Esophagus muscularis mucosa (tissue), 4 donors: ENCODE measurements at regions not wholly inside any gene's neighbourhood (a gene's known extent, or its start where the extent isn't known, plus 50 kb on each side); places are given as distances from the start of the nearest gene placed in this dataset.

Source experiments
- EP300 ChIP-seq: sonication (generic); formaldehyde crosslinking; IDR thresholded peaks from one replicate; pipeline ENCODE4 v1.6.1; 2017; ENCODE audit warnings: antibody characterized with exemption
- POLR2A ChIP-seq: fragments of 450-650 bp; IDR thresholded peaks from one replicate; pipeline ENCODE4 v1.6.1; 2017; ENCODE audit warnings: antibody characterized with exemption, moderate library complexity, mild to moderate bottlenecking, low read depth
- POLR2AphosphoS5 ChIP-seq, 2 donors: sonication (generic); formaldehyde crosslinking; IDR thresholded peaks; one replicate each; pipeline ENCODE4 v1.6.1; 2017; ENCODE audit warnings: antibody characterized with exemption in 2 of 2
- TF ChIP-seq, protein P1 (sequence below), 3 experiments: fragments of 200-600 bp in 2 of 3; fragments of 450-650 bp in 1 of 3; sonication (generic) in 2 of 3; IDR thresholded peaks; one replicate each; pipeline ENCODE4 v1.5.1; 2017 to 2019; ENCODE audit warnings: antibody characterized with exemption in 3 of 3, mild to moderate bottlenecking in 2 of 3, moderate library complexity in 1 of 3

GRCh38 chr12:41709463-41710285, 435.0 kb downstream of the GXYLT1 start:
- TF ChIP-seq, protein P1, sequence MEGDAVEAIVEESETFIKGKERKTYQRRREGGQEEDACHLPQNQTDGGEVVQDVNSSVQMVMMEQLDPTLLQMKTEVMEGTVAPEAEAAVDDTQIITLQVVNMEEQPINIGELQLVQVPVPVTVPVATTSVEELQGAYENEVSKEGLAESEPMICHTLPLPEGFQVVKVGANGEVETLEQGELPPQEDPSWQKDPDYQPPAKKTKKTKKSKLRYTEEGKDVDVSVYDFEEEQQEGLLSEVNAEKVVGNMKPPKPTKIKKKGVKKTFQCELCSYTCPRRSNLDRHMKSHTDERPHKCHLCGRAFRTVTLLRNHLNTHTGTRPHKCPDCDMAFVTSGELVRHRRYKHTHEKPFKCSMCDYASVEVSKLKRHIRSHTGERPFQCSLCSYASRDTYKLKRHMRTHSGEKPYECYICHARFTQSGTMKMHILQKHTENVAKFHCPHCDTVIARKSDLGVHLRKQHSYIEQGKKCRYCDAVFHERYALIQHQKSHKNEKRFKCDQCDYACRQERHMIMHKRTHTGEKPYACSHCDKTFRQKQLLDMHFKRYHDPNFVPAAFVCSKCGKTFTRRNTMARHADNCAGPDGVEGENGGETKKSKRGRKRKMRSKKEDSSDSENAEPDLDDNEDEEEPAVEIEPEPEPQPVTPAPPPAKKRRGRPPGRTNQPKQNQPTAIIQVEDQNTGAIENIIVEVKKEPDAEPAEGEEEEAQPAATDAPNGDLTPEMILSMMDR (IDR thresholded peaks at IDR 0.05): no peak
- TF ChIP-seq EP300 (no peak), POLR2A (no peak), POLR2AphosphoS5 (IDR thresholded peaks at IDR 0.05) (no peak)
